ENCODE measurements at regions not wholly inside any gene's neighbourhood (a gene's known extent, or its start where the extent isn't known, plus 50 kb on each side); places are given as distances from the start of the nearest gene placed in this dataset.

- Histone ChIP-seq H4K20me1 (replicated peaks; ENCODE audit: control insufficient read depth, extremely low read depth, insufficient read depth, low read length) (no peaks in the 10 kb centered on the region), H3K4me2 (ENCODE audit: insufficient read depth, low read length) (no peak overlapping the region), H3K79me2 (ENCODE audit: control insufficient read depth, insufficient read depth, low read length) (no peaks in the 10 kb centered on the region), H3K4me1 (ENCODE audit: control insufficient read depth, extremely low read depth, insufficient read depth, low read length) (no peaks in the 10 kb centered on the region), H3K36me3 (ENCODE audit: control insufficient read depth in 2 of 2, extremely low read depth in 1 of 2, insufficient read depth in 2 of 2, low read length in 2 of 2) (no peaks in the 10 kb centered on the region), H3K9me3 (replicated peaks; ENCODE audit: control insufficient read depth, insufficient read depth, low read length) (no peaks in the 10 kb centered on the region), H3K4me3 (replicated peaks in 1 of 3; ENCODE audit: insufficient read depth in 1 of 3, low read depth in 1 of 3, low read length in 3 of 3) (no peak overlapping the region), H3K27me3 (ENCODE audit: control insufficient read depth in 2 of 2, insufficient read depth in 2 of 2, low read length in 2 of 2) (no peaks in the 10 kb centered on the region), H3K9ac (replicated peaks; ENCODE audit: extremely low read depth, insufficient read depth, low read length) (no peak overlapping the region), H3K9me1 (replicated peaks; ENCODE audit: control insufficient read depth, extremely low read depth, insufficient read depth, low read length) (no peaks in the 10 kb centered on the region), H3K27ac (ENCODE audit: insufficient read depth, low read depth, low read length) (no peak overlapping the region), H2AFZ (ENCODE audit: low read depth, low read length) (no peak overlapping the region)
- intact Hi-C loops (cut with micrococcal nuclease): no loop called here
- no peak for FAIRE-seq
- TF ChIP-seq GATA2 (IDR thresholded peaks at IDR 0.05; ENCODE audit: insufficient read depth, insufficient read length, low read depth, low read length) (no peak), POLR2AphosphoS5 (IDR thresholded peaks at IDR 0.05; ENCODE audit: insufficient read depth, low read depth, low read length) (no peak), CTCF (IDR thresholded peaks at IDR 0.05; ENCODE audit: extremely low read depth in 1 of 2, insufficient read depth in 1 of 2, low read depth in 1 of 2, low read length in 2 of 2) (no peak), MYC (IDR thresholded peaks at IDR 0.05; ENCODE audit: low read depth, low read length) (no peak), POLR2A (IDR thresholded peaks at IDR 0.05; ENCODE audit: low read depth, low read length) (no peak), EZH2 (IDR thresholded peaks at IDR 0.05; ENCODE audit: borderline replicate concordance, low read depth, low read length, severe bottlenecking) (no peak), FOS (IDR thresholded peaks at IDR 0.05; ENCODE audit: borderline replicate concordance, insufficient read depth, low read length) (no peak), MAX (IDR thresholded peaks at IDR 0.05; ENCODE audit: insufficient read depth, insufficient read length) (no peak), JUN (IDR thresholded peaks at IDR 0.05; ENCODE audit: borderline replicate concordance, insufficient read depth, insufficient read length, low read depth) (no peak)
- no peak for DNase-seq (ENCODE audit: low read depth, low spot score)
- no TSS peak for BruUV-seq (replicated peaks)
- POLR2A ChIA-PET: no interaction called here
- dilution Hi-C loops (cut with MboI; ENCODE audit: extremely low pct_ligation_motif_present, low sequenced_read_pairs): no loop called here
- CTCF ChIA-PET: interaction anchor here (1.4 kb wide), 1 partner anchor 14 kb away, joined by 3 read pairs; no protein-coding TSS in a partner anchor
These were observed 74.5 kb downstream of the PTHLH start for GRCh38 chr12:27898022-27898421.

All from endothelial cell of umbilical vein (primary cell).